RPMI8226 (cell line): ENCODE measurements at regions not wholly inside any gene's neighbourhood (a gene's known extent, or its start where the extent isn't known, plus 50 kb on each side); places are given as distances from the start of the nearest gene placed in this dataset.

Experiments used
- DNase-seq: peaks from one replicate; pipeline ENCODE4 v3.0.0-alpha.2; 2015

DNA sequence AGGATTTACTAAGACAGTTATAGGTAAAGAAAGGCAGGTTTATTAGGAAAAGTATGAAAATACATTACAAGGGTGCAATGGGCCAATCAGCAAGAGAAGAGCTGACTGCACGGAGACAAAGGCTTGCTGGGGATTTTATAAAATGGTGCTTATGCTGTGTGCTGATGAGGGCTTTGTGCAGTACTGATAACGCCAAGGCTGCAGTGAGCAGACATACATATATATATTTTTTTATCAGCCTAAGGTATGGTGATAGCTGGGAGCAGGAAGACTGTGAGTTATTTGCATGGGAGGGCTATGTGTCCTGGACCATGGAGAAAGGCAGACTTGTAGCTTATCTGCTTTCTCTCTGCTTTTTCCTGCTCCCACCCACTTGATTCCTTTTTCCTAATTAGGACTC is 208.1 kb upstream of the ACTBL2 start:
- DNase-seq: no peak

DNA sequence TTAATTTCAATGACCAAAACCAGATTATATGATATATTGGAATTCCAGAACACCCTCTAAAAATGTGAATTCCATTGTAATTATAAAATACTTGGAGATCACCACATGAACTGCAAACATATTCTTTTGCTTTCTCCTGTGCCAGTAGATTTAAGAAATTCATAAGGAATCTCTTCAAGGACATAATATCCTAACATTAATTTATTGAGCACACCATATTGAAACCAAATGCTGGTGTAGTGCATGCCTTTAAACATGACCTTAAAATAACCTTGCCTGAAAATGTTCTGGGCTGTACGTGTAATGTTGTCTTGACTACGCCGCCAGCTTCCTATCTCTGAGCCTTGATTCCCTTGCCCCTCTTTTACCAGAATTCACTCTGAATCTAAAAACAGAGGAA is 205.0 kb upstream of the ACTBL2 start:
- DNase-seq: no peak

GRCh38 chr5:57685516-57686255 is 203.1 kb upstream of the ACTBL2 start:
- DNase-seq: no peak

DNA sequence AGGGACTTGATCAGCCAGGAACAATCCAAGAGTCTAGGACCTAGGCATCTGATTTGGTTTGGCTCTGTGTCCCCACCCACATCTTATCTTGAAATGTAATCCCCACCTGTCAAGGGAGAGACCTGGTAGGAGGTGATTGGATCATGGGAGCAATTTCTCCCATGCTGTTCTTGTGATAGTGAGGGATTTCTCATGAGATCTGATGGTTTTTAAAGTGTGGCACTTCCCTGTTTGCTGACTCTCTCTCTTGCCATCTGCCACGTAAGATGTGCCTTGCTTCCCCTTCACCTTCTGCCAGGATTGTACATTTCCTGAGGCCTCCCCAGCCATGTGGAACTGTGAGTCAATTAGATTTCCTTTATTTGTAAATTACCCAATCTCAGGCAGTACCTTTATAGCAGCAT is 201.7 kb upstream of the ACTBL2 start:
- DNase-seq: no peak

GRCh38 chr5:57683036-57683630 is 200.5 kb upstream of the ACTBL2 start:
- DNase-seq: no peak

DNA sequence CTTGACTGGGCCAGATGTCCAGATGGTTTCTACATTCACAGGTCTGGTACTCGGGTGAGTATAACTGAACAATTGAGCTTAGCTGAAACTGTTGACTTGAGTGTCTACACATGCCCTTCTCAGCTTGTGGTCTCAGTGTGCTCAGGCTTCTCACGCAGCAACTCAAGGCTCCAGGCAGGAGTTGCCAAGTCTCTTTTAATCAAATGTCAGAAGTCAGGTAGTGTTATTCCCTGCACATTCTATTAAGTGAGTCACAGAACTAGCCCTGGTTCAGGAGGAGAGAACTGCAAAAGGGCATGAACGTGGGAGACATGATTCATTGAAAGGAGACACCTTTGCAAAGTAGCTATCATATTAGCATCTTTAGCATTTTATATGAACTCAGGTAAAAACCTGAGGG is 199.3 kb upstream of the ACTBL2 start:
- DNase-seq: no peak

DNA sequence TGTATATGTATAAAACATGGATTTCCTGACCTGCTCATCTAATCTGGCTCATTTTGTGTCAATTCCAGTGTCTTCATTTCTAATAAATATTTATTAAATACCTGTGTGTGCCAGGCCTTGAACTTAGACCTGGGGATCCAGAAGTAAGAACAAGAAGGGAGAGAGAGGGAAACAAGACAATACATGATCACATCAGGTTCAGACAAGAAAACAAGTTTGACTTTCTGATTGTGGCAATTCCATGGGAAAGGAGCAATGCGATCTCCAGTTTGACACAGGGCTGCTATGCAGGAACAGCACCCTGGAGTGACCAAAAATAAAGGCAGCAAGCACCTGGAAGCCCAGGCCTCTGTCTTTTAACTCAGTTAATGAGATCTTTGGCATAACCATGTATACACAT is 198.1 kb upstream of the ACTBL2 start:
- DNase-seq: no peak

DNA sequence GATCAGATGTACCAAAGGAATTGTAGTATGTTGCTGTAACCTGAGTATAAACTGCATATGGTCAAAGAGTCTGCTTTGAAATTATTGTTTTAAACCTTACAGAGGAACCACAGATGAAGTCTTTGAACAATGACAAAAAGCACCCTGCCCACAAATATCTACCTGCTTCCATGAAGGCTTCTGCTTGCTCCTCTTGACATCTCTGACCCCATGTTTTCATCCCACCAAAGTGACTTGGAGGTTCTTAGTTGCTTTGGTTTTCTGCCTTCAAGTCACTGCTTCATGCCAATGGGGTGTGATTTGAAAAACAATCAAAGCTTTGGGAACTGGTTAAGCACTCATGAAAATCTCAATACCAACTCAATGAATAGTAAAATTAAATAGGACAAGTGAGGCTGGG is 194.6 kb upstream of the ACTBL2 start:
- no peak for DNase-seq

GRCh38 chr5:57676222-57677098 is 193.8 kb upstream of the ACTBL2 start:
- no peak for DNase-seq

DNA sequence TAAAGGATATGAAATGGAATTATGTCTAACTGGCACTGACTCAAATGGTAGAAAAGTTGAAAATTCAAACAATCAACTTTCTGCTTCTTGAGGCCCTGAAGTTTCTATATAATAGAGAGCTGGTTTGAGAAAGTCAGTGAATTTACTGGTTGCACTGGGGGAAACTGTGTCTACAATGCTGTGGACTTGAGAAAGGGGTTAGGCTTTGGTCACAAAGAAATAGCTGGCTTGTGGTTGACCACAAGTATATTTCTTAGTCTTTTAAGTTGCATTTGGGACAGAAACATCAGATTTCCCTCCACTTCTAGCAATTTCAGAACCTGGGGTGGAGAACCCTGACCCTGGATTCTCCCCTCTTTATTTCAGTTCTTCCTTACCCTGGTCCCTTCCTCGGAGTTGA is 192.6 kb upstream of the ACTBL2 start:
- no peak for DNase-seq

- no peak for DNase-seq
Measured at GRCh38 chr5:57671371-57671770, 188.8 kb upstream of the ACTBL2 start.

- no peak for DNase-seq
Measured at GRCh38 chr5:57666582-57666981, 184.0 kb upstream of the ACTBL2 start.

GRCh38 chr5:57665146-57665936 is 182.7 kb upstream of the ACTBL2 start:
- no peak for DNase-seq

DNA sequence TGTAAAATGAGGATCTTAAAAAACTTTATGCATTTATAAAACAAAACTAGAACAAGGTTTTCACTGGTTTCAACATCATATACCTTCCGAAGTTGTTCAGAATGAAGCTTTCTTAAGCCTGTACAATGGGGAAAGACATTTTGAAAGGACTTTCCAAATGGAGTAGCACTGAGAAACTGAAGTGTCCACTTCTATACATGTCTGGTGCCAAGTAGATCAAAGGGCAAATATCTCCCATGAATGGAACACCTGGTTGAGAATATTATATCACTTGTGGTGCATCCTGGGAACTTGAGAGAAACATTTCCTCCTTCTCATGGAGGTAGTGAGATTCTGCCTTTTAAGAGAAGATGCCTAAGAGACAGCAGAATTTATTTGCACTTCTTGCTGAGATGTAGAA is 182.1 kb upstream of the ACTBL2 start:
- no peak for DNase-seq

GRCh38 chr5:57663466-57663865 is 180.9 kb upstream of the ACTBL2 start:
- no peak for DNase-seq

DNA sequence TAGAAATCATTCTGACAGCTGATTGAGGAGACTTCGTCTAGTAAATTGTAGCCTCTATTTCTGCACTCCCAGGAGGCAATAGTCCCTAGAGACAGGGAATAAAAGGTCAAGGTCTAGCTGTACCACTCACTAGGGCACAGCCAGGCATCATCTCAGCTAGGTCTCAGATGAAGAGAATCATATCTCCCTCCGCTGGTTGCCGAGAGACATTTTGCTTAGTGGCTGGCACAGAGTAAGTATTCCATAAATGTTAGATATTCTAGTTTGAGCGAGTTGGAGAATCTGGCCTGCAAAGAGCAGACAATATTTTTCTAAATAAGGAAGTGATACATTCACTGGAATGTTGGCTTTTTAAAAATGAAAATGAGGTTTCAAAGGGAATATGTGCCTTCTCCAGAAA is 180.4 kb upstream of the ACTBL2 start:
- DNase-seq: no peak

DNA sequence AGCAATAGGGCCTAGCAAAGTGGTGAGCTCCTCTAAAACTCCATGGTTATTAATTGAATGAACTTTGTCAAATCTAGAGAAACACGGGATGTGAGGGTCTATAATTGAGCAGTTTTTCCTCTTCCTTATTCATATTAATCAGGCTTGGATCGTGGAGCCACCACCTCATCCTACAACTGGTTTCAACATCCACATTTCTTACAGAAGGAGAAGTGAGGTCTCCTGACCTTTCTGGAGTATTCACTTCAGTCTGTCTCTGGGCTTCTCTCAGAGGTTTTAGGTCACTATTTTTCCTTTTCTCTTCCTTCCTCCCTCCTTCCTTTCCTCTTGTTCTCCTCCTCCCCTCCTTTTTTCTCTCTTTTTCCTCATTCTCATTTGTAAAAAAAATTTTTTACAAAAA is 177.3 kb upstream of the ACTBL2 start:
- DNase-seq: no peak

GRCh38 chr5:57658018-57658417 is 175.4 kb upstream of the ACTBL2 start:
- DNase-seq: no peak

- no peak for DNase-seq
Measured at GRCh38 chr5:57655228-57655627, 172.6 kb upstream of the ACTBL2 start.

- no peak for DNase-seq
Measured at GRCh38 chr5:57653636-57654290, 171.2 kb upstream of the ACTBL2 start.

DNA sequence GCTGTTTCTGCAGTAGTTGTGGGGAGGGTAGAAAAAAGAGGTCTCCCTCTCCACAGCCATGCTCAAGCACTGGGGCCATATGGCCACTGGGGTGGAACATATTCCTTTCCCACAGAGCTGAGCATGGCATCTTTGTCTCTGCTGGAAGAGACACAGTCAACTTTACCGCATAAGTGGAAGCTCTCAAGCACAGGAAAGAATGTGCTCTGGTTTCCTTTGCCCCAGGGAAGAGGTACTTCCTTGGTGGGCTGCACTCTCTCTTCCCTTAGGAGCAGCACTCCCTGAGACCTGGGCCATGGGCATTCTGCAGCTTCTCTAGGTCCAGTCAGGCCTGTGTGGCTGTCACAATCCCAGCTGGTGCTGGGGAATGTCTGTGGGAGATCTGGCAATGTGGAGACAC is 168.5 kb upstream of the ACTBL2 start:
- no peak for DNase-seq

DNA sequence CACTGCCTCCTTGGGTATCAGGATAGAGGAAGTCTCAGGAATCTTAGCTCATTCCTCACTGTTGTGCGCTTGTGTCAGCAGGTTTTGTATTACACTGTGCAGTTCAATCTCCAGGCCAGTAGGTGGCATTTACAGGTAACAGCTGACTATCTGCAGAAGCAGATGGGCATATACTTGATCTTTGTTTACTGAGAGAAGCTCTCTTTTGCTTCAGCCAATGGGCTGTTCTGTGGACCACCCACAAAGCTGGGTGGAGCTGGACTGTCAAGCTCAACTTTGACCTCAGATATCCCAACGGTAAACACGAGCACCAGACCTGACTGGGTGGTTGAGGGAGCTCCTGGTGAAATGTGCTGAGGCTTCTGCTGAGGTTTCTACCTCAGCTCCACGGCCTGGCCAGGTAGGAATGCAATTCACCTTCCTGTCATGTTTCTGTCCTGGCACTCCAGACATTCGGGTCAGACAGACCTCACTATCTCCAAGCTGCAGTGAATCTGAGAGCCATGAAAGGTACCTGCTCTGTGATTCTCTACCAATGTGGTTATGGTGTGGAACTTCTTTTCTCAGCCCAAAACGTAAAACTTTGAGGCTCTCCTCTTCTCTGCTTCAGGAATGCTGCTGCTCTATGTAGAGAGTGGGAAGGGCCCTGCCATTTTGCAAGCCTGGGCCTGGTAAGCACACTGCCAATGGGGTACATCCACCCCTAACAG is 167.9 kb upstream of the ACTBL2 start:
- peak; percentile 58 for DNase-seq
